HG02885 (cell line): ENCODE measurements at regions not wholly inside any gene's neighbourhood (a gene's known extent, or its start where the extent isn't known, plus 50 kb on each side); places are given as distances from the start of the nearest gene placed in this dataset.

Experiments used
- ATAC-seq: cut with Tn5 transposase; IDR thresholded peaks from one replicate; pipeline ENCODE4 v1.9.1; 2021; ENCODE audit warnings: mild to moderate bottlenecking; ENCODE audit not compliant: unreplicated experiment, poor library complexity

GRCh38 chr4:37138789-37139188, 105.8 kb upstream of the NWD2 start:
- peak; percentile 36 for ATAC-seq

- ATAC-seq = no peak
Measured at GRCh38 chr4:37139987-37140386, 104.6 kb upstream of the NWD2 start.

- no peak for ATAC-seq
Measured at GRCh38 chr4:37146260-37146659, 98.3 kb upstream of the NWD2 start.

- ATAC-seq = no peak
Measured at GRCh38 chr4:37157476-37158167, 86.9 kb upstream of the NWD2 start.

GRCh38 chr4:37160653-37161052, 83.9 kb upstream of the NWD2 start:
- peak; percentile 70 for ATAC-seq

GRCh38 chr4:37165844-37166243, 78.7 kb upstream of the NWD2 start:
- no peak for ATAC-seq

GRCh38 chr4:37169956-37170355, 74.6 kb upstream of the NWD2 start:
- no peak for ATAC-seq

GRCh38 chr4:37188100-37188499, 56.4 kb upstream of the NWD2 start:
- no peak for ATAC-seq
